Left kidney (tissue), 1 donor: ENCODE measurements at regions not wholly inside any gene's neighbourhood (a gene's known extent, or its start where the extent isn't known, plus 50 kb on each side); places are given as distances from the start of the nearest gene placed in this dataset.
"Not testable (repeated sequence)": the region's sequence is repeated elsewhere in the genome, so short reads cannot be mapped to it uniquely, and the experiment has no call there.

Experiments
- DNase-seq: peaks from one replicate; pipeline ENCODE4 v3.0.0-alpha.2; 2013

DNA sequence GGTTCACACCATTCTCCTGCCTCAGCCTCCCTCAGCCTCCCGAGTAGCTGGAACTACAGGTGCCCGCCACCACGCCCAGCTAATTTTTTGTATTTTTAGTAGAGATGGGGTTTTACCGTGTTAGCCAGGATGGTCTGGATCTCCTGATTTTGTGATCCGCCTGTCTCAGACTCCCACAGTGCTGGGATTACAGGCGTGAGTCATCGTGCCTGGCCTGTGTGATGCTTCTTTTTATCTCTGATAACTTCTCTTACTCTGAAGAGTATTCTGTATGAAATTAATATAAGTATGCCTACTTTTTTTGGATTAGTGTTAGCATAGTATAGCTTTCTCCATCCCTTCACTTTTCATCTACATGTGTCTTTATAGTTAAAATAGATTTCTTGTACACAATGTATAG lies 180.8 kb upstream of the GALNT15 start:
- DNase-seq, result not testable (repeated sequence)

DNA sequence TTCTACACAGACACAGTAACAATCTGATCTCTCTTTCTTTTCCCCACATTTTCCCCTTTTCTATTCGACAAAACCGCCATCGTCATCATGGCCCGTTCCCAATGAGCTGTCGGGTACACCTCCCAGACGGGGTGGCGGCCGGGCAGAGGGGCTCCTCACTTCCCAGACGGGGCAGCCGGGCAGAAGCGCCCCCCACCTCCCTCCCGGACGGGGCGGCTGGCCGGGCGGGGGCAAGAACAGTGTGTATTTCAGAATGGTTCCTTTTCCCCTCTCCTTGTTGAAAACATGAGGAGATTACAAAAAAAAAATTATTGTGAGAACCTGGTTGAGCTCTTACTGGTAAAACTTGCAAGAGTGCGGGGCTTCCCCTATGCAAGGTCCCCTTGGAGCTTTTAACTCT lies 178.0 kb upstream of the GALNT15 start:
- DNase-seq, result not testable (repeated sequence)

DNA sequence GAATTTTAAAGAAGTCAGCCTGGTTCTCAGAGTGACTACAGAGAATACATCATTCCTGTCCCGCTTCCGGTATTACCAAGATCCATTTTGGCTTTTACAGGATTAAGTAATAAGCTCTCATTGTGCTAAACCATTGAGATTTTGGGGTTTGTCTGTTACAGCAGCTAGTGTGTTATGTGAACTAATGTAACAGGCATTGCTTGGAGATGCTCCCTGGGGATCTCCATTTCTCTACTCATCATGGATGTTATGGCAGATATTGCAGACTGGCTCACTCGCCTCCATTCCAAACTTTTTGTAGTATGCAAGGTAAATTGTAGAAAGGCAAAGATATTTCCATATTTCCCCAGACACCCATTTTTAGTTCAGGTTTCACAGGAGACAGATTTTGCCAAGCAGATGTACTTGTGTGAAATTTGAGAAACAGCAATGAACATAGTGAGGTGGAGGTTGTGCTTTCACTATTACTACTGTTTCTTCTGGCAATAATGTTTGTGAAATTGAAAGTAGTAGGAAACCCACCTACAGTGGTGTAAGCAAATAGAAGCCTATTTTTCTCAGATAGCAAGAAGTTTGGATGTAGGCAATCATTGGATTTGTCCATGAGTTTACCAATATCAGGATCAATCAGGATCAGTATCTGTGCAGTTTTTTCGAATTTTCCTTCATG lies 177.1 kb upstream of the GALNT15 start:
- DNase-seq, result no peak

DNA sequence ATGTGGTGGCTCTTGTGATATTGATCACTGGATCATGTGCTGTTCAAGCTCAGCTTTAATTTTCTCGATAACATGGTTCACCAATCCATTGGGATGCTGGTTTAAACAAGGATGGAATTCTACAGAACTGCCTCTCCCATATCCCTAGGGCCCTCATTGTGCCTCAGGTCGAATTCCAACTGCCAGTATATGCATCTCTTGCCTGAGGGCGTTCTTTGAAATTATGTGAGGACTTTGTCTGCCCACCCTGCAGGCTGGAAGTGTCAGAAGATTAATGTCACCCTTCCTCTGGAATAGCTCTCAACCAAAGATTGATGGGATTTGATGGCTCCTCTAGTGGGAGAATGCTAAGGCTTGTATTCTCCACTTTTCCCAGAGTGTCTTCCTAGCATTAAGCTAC lies 175.6 kb upstream of the GALNT15 start:
- no peak for DNase-seq

DNA sequence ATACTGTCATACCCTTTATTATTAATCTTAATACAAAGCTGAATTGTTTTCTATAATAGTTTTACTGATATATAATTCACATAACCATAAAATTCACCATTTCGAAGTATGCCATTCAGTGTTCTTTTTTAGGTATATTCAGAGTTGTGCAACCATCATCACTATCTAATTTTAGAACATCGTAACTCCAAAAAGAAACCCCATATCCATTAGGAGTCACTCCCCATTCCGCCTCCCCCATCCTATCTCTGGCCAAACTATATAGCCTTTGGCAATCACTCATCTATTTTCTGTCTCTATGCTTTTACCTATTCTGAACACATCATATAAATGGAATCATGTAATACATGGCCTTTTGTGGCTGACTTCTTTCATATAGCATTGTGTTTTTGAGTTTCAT lies 169.7 kb upstream of the GALNT15 start:
- no peak for DNase-seq

DNA sequence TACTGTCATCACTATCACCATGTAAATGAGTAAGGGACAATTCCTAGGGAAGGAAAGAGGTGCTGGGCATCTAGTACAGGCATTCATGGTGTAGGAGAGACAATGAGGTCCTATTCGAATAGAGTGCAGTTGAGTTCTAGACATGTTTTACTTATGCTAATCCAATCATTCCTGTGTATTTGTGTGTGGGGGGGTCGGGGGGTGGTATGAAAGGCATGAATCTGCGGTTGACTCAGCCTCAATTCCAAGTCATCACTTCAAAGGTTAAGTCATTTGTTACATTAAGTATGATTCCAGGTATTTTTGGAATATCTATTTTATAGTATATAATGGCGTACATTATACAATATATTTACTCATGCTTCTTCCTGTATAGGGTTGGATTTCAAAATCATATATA lies 163.1 kb upstream of the GALNT15 start:
- DNase-seq, result no peak

DNA sequence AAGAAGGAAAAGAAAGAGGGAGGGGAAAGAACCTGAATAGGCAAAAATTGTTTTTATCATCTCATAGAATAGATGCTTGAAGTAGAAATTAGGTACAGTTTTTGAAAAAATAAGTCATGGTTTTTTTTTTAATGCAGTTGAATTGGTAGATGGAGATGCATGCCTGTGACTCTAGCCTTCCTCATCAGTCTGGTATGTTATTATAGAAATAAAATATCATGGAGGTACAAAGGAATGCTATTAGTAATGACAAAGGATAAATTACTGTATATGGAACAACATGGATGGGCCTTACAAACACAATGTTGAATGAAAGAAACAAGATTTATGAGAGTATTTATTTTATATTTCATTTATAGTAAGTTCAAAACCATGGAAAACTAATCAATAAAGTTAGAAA lies 162.4 kb upstream of the GALNT15 start:
- DNase-seq, result no peak

DNA sequence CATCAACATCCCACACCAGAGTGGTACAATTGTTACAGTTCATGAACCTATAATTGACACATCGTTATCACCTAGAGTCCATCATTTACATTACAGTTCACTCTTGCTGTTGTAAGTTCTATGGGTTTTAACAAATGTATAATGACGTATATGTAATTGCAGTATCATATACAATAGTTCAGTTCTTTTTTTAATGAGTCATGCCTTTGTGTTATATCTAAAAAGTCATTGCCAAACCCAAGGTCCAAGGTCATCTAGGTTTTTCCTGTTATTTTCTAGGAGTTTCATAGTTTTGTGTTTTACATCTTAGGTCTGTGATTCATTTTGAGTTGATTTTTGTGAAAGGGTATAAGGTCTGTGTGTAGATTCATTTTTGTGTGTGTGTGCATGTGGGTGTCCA lies 160.9 kb upstream of the GALNT15 start:
- DNase-seq, result no peak

DNA sequence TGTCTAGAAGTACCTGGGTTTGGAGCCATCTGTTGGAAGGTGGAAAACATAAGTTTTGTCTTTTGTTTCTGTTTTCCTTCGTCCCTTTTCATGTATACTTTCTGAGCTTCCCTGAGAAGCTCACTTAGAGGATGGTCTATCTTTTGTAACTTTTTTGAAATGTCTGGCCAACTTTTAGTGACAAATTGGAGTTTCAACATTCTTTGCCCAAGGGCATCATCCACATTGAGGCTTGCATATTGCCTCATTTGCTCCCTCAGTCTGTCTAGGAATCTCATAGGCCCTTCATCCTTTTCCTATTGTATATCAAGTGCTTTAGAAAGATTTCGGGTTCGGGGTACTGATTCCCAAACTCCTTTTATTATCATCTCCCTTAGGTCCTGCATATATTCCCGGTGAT lies 152.7 kb upstream of the GALNT15 start:
- DNase-seq, result not testable (repeated sequence)

DNA sequence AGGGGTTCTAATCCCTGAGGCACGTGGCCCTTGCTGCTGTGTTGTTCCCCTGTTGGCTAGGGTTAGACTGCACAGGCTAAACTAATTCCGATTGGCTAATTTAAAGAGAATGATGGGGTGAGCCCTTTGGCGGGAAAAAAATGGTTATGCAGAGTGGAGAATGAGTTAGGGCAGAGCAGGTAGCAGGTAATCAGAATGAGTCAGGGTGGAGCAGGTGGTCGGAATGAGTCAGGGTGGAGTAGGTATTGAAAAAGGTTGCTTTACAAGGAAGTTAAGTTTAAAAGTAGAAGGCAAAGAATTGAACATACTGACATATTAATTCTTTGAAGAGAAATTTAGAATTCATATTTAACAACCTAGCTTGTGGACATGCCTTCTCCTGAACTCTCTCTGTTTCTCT lies 150.6 kb upstream of the GALNT15 start:
- DNase-seq, result not testable (repeated sequence)

DNA sequence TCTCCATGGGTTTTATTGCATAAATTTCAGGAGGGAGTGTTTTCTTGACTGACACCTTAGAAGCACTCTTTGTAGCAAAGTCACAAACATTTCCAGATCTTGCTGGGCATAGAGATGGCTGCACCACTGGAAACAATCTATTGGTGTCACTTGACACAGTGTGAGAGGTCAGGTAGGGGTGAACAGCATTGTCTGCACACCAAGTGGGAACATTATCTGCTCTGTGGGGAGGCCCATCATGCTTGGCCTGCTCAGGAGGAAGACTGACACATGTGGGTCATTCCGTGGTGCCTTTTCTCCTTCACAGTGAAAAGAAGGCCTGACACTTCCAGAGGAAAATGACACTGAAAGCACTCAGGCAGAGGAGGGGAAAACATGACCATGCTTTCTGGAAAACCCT lies 149.9 kb upstream of the GALNT15 start:
- DNase-seq, result no peak

DNA sequence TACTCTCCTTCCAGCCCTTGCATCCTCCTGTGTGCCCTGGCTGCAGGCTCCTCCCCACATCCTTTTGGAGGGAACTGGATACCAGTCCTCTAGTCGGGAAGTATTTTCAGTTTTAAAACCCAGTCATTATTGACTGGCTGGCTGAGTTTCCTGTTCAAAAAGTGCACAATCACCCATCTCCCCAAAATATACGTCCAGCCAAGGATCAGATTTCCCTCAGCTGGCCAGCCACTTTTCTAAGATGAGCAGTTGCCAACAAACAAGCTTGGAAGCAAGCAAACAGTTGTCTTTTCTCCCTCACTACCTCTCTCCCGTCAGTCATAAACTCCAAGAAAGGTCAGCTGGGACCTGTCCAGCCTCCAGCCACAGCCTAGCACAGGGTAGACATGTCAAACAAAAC lies 147.7 kb upstream of the GALNT15 start:
- no peak for DNase-seq

DNA sequence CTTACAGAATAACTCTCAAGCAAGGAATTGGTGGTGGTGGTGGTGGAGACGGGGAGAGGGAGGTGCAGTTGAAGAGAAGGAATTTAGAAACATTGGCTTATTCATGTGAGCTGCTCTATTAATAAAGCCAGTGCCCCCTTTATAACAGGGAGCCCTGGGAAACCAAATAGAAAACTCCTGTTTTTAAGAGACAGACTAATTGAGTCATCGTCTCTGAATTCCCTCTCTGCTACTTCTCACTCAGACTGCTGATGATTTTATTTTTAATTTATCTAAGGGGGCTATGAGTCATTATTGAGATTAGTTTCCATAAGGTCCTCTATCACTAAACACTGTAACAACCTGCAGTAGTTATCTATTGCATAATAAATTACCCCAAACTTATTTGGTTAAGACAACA lies 145.9 kb upstream of the GALNT15 start:
- no peak for DNase-seq

DNA sequence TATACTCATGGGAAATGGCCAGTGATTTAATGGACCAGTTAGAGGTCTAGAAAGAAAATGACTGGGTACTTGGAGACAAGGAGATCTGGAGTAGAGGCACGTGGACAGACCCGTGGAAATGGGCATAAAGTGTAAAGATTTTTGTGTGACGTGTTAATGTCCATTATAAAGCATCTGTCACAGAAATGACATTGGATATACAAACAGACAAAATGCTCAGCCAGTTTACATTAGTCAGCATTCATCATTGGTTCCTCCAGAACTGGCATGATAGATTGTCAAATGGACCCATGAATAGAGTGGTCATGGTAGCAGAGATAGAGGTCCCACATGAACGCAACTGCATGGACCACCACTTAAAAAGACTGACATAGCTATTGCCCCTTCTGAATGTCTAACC lies 144.1 kb upstream of the GALNT15 start:
- no peak for DNase-seq

DNA sequence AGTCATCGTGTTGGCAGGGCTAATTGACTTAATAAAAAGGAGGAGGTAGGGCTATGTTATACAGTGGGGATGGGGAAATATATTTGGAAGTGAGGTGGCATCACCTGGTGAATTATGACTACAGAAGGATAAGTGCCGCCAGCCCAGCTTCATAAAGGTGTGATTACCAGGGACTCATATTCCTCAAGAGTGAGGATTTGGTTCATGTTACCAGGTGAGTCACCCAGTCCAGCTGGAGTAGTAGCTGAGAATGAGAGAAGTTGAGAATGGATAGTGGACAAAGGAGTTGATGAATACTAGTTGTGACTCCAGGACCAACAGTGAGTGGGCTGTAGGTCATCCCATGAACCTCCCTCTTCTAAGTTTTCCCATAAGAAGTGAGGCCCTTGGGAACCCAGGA lies 143.0 kb upstream of the GALNT15 start:
- no peak for DNase-seq

DNA sequence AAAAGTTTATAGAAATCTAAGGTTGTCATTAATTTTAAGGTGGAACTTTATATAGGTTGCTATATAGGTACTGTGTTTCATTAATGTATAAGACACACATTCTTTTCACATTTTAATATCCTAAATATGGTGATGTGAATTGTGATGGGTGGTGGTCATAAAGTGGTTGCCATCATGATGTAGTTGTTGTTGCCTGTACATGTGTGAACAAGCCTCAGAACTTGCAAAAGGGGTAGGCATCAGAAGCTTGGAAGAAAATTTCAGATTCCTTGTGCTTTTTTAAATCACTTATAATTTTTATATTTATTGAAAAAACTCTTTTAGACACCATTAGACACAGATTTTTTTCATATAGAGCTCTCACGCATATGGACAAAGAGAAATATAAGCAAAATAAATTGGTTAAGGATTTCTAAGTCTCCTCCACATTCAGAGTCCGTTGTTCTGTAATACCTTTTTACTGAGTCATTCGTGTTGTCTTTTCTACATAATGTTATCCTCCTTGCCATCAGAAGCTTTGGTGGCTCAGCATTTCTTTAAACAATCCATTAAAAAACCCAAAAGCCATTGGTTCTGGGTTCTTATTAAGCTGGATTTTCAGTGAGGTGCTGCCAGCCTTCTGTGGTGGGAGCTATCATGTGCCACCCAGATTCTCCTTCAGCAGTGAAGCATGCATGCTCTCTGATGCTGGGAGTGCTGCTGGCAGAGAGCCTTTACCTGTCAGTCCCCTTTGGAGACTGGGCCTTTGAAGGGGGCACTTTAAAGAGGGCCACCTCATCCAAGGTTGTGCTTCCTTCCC lies 140.4 kb upstream of the GALNT15 start:
- no peak for DNase-seq

DNA sequence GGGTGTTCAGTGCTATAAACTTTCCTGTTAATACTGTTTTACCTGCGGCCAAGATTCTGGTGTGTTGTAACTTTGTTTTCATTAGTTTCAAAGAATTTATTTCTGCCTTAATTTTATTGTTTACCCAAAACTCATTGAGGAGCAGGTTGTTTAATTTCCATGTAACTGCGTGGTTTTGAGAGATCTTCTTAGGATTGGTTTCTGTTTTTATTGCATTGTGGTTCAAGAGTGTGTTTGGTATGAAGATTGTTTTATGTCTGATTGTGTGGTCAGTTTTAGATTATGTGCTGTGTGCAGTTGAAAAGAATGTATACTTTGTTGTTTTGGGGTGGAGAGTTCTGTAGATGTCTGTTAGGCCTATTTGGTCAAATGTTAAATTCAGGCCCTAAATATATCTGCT lies 133.5 kb upstream of the GALNT15 start:
- no peak for DNase-seq

DNA sequence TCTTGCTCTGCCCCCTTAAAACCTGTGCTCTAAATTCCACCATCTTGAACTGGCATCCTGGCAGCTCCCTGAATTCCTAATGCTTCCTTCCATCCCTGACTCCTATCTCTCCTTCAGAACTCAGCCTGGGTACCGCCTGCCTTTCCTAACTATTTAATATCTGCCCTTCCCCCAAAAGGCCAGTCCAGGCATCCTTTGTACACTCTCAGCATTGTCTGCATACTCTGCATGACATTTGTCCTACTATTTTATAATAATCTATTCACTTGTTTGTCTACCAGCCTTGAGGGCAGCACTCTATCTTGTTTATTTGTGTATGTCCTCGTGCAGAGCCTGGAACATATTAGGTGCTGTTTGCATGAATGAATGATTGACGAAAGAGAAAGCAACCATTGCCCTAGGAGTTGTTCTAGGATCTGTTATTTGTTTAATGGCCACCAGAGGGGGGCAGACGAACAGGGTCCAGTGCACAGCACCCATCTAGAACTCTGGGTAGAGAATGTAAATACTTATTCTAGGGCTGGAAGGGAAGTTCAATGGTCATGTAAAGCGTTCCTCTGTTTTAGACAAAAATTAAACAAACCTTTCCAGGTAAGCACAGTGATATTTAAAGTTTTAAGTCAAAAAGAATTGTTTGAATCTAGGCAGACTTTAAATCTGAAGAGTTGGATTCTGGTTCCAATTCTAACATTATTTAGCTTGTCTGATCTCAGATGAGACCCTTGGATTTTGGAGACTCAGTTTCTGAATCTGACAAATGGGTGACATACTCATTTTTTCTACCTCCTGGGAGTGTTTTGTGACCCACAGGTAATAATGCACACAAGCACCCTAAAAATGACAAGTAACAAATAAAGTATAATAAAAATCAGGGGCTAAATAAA lies 125.8 kb upstream of the GALNT15 start:
- no peak for DNase-seq

DNA sequence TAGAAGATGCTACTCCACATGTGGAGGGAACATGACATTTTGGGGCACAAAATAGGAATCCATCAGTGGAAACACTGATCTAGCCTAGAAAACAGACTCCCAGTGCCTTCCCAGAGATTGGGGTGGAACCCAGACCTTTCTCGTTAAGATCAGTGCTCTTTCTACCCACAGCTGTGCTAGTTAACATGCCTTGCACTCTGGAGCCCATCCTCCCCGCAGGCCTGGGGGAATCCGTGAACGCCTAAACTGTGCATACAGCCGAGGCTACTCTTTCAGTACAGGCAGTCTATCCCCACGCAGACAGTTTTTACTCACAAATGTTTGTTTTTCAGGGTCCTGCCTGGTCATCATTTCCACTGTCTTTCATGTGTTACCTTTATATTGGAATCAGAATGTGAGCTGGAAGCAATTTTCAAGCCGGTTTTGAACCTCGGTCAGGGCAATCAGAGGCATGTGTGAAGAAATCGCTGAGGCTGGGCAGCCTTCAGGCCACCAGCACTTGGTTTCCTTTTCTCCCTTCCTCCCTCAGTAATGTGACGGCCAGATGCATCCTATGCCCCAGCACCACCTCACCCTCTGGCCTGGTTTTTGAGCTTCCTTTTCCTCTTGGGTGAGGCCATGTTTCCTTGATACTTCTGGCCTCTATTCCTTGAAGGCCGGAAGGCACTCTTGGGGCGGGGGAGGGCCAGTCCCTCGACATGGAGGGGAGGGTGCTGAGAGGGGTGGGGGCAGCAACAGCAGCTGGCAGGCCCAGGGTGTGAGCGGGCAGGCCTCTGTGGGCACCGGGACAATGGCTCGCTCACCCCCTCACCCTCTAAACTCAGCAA lies 123.6 kb upstream of the GALNT15 start:
- no peak for DNase-seq

DNA sequence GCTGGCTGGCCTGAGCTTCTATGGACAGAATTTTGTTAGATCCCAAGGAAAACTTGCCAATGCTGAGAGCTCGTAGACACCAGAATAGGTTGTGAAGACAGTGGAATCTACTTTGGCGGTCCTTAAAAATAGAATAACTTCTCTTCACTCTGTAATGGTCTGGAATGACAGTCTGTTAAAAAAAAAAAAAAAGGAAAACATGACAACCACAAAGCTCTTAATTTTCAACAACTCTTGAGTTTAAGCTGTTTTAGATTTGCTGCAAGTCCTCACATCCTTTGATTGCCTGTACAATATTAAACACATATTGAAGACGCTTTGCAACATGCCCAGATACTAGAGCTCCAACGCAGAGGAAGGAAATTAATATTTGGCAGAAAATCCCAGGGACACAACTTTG lies 122.8 kb upstream of the GALNT15 start:
- DNase-seq, result no peak

DNA sequence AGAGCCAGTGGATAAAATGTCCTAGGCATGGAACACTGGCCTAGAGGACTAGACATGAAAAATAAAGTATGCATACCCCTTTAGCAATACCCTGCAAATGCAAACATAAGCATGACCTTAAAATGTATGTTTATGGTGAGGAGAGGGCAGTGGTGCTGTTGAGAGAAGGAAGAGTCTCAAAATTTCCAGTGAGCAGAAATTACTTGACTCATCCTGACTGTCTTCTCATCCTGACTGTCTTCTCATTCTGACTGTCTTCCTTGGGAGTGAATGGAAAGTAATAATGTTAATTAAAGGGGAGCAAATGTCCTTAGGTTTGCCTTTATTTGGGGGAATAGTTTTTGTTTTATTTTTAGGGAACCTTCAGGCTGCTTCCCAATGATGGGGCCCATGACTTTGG lies 121.5 kb upstream of the GALNT15 start:
- no peak for DNase-seq

DNA sequence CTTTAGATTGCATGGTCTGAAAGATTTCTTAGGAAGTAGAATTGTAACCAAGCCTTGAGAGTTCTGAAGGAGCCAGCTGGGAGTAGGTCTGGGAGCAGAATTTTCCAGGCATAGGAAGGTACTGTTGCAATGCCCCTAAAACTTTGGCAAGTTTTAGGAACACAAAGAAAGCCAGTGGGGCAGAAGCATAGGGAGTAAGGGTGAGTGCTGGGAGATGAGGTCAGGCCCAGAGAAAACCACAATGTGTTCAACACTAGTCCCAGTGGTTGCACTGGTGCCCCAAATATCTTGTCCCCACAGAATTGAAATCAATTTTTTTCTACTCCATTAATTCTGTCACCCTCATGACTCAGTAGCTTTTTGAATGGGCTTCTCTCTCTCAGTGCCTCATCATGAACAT lies 120.7 kb upstream of the GALNT15 start:
- DNase-seq, result no peak
